Astrocyte (in vitro differentiated cells and primary cell): ENCODE measurements at regions not wholly inside any gene's neighbourhood (a gene's known extent, or its start where the extent isn't known, plus 50 kb on each side); places are given as distances from the start of the nearest gene placed in this dataset.

Source experiments
- DNase-seq: peaks from one replicate; pipeline ENCODE4 v3.0.0-alpha.2; 2010; ENCODE audit warnings: low read depth
- FAIRE-seq: peaks from 2 replicates; lab custom pipeline; 2011; peaks lifted over from hg19 to GRCh38; lab: Jason Lieb, UNC
- H2AFZ ChIP-seq: 2 replicates; pipeline ENCODE4 v1.6.0; 2012; ENCODE audit warnings: low read depth, low read length, inconsistent platforms
- H3K27ac ChIP-seq: 2 replicates; pipeline ENCODE4 v1.5.1; 2011; ENCODE audit warnings: low read depth, low read length, inconsistent platforms
- H3K27me3 ChIP-seq: 2 replicates; pipeline ENCODE4 v1.6.0; 2011; ENCODE audit warnings: low read length, inconsistent platforms; ENCODE audit not compliant: insufficient read depth
- H3K36me3 ChIP-seq: 2 replicates; pipeline ENCODE4 v1.5.1; 2011; ENCODE audit warnings: low read length, inconsistent platforms; ENCODE audit not compliant: insufficient read depth
- H3K4me1 ChIP-seq: 2 replicates; pipeline ENCODE4 v1.5.1; 2011; ENCODE audit warnings: low read length, inconsistent platforms; ENCODE audit not compliant: insufficient read depth
- H3K4me2 ChIP-seq: 2 replicates; pipeline ENCODE4 v1.6.0; 2012; ENCODE audit warnings: low read length, inconsistent platforms
- H3K4me3 ChIP-seq: 2 replicates; pipeline ENCODE4 v1.5.1; 2011; ENCODE audit warnings: low read depth, mild to moderate bottlenecking, low read length, inconsistent platforms; ENCODE audit not compliant: insufficient read depth
- H3K79me2 ChIP-seq: 2 replicates; pipeline ENCODE4 v1.6.0; 2012; ENCODE audit warnings: mild to moderate bottlenecking, low read length, inconsistent platforms; ENCODE audit not compliant: insufficient read depth
- H3K9ac ChIP-seq: 2 replicates; pipeline ENCODE4 v1.6.0; 2012; ENCODE audit warnings: mild to moderate bottlenecking, low read length, inconsistent platforms
- H3K9me3 ChIP-seq: 2 replicates; pipeline ENCODE4 v1.5.1; 2012; ENCODE audit warnings: low read depth, mild to moderate bottlenecking, low read length, inconsistent platforms; ENCODE audit not compliant: insufficient read depth
- H4K20me1 ChIP-seq: 2 replicates; pipeline ENCODE4 v1.6.0; 2012; ENCODE audit warnings: low read length, inconsistent platforms; ENCODE audit not compliant: insufficient read depth
- H3K27ac Mint-ChIP-seq: one replicate; pipeline ENCODE4 v1.8.0; 2021; ENCODE audit warnings: mild to moderate bottlenecking, mixed read lengths; ENCODE audit not compliant: unreplicated experiment
- H3K27me3 Mint-ChIP-seq: one replicate; pipeline ENCODE4 v1.8.0; 2021; ENCODE audit warnings: low read depth, mixed read lengths; ENCODE audit not compliant: unreplicated experiment
- H3K36me3 Mint-ChIP-seq: one replicate; pipeline ENCODE4 v1.8.0; 2021; ENCODE audit warnings: low read depth, mixed read lengths; ENCODE audit not compliant: unreplicated experiment
- H3K4me1 Mint-ChIP-seq: one replicate; pipeline ENCODE4 v1.8.0; 2021; ENCODE audit warnings: low read depth, mixed read lengths; ENCODE audit not compliant: unreplicated experiment
- H3K4me3 Mint-ChIP-seq: one replicate; pipeline ENCODE4 v1.8.0; 2021; ENCODE audit warnings: mild to moderate bottlenecking, moderate library complexity, mixed read lengths; ENCODE audit not compliant: unreplicated experiment
- H3K9me3 Mint-ChIP-seq: one replicate; pipeline ENCODE4 v1.8.0; 2021; ENCODE audit warnings: mild to moderate bottlenecking, mixed read lengths; ENCODE audit not compliant: unreplicated experiment
- CTCF ChIP-seq: IDR thresholded peaks from 2 replicates; pipeline ENCODE4 v1.5.1; 2011; ENCODE audit warnings: low read depth, mild to moderate bottlenecking, inconsistent platforms, low read length, moderate library complexity; ENCODE audit not compliant: insufficient read depth
- EZH2 ChIP-seq: IDR thresholded peaks from 2 replicates; pipeline ENCODE4 v1.6.1; 2012; ENCODE audit warnings: mild to moderate bottlenecking, low read length, inconsistent platforms; ENCODE audit not compliant: insufficient read depth

GRCh38 chr14:44448951-44449358 is 58.1 kb downstream of the FSCB start:
- FAIRE-seq, result no peak
- no peaks in the 10 kb centered on the region for H3K36me3 ChIP-seq
- Mint-ChIP-seq H3K27me3 (no peaks in the 10 kb centered on the region), H3K36me3 (no peaks in the 10 kb centered on the region), H3K4me1 (peaks cover 11% of the 10 kb centered on the region), H3K4me3 (no peak overlapping the region), H3K9me3 (no peaks in the 10 kb centered on the region), H3K27ac (no peak overlapping the region)
- no peak overlapping the region for H3K4me3 ChIP-seq
- H3K79me2 ChIP-seq, result no peaks in the 10 kb centered on the region
- H4K20me1 ChIP-seq, result no peaks in the 10 kb centered on the region
- peaks cover 3% of the 10 kb centered on the region for H3K9me3 ChIP-seq
- H3K9ac ChIP-seq, result no peak overlapping the region
- no peak overlapping the region for H3K4me2 ChIP-seq
- no peaks in the 10 kb centered on the region for H3K27me3 ChIP-seq
- no peak overlapping the region for H3K27ac ChIP-seq
- no peak for TF ChIP-seq EZH2
- TF ChIP-seq CTCF, result no peak
- no peaks in the 10 kb centered on the region for H3K4me1 ChIP-seq
- H2AFZ ChIP-seq, result no peak overlapping the region
- DNase-seq, result no peak

- Histone ChIP-seq H2AFZ (no peak overlapping the region), H4K20me1 (no peaks in the 10 kb centered on the region), H3K4me3 (no peak overlapping the region), H3K4me1 (no peaks in the 10 kb centered on the region), H3K27ac (no peak overlapping the region), H3K36me3 (no peaks in the 10 kb centered on the region), H3K79me2 (no peaks in the 10 kb centered on the region), H3K9me3 (peaks cover 3% of the 10 kb centered on the region), H3K27me3 (no peaks in the 10 kb centered on the region), H3K4me2 (no peak overlapping the region), H3K9ac (no peak overlapping the region)
- FAIRE-seq, result no peak
- H3K36me3 Mint-ChIP-seq, result no peaks in the 10 kb centered on the region
- H3K27me3 Mint-ChIP-seq, result no peaks in the 10 kb centered on the region
- no peak overlapping the region for H3K4me3 Mint-ChIP-seq
- TF ChIP-seq CTCF, result no peak
- TF ChIP-seq EZH2, result no peak
- H3K27ac Mint-ChIP-seq, result no peak overlapping the region
- H3K9me3 Mint-ChIP-seq, result no peaks in the 10 kb centered on the region
- no peak for DNase-seq
- H3K4me1 Mint-ChIP-seq, result peaks cover 11% of the 10 kb centered on the region
Observed at GRCh38 chr14:44446965-44447364, 60.1 kb downstream of the FSCB start.

GRCh38 chr14:44444454-44444853 is 62.6 kb downstream of the FSCB start:
- H3K4me3 Mint-ChIP-seq, result no peak overlapping the region
- no peak overlapping the region for H3K27ac Mint-ChIP-seq
- Histone ChIP-seq H3K9ac (no peak overlapping the region), H3K36me3 (no peaks in the 10 kb centered on the region), H3K4me2 (no peak overlapping the region), H3K4me3 (no peak overlapping the region), H2AFZ (no peak overlapping the region), H3K9me3 (peaks cover 3% of the 10 kb centered on the region), H3K79me2 (no peaks in the 10 kb centered on the region), H3K27me3 (no peaks in the 10 kb centered on the region), H3K27ac (no peak overlapping the region), H4K20me1 (no peaks in the 10 kb centered on the region), H3K4me1 (no peaks in the 10 kb centered on the region)
- no peaks in the 10 kb centered on the region for H3K36me3 Mint-ChIP-seq
- no peak for TF ChIP-seq EZH2
- no peak for TF ChIP-seq CTCF
- no peaks in the 10 kb centered on the region for H3K27me3 Mint-ChIP-seq
- DNase-seq (no peak), FAIRE-seq (no peak)
- peaks cover 21% of the 10 kb centered on the region for H3K4me1 Mint-ChIP-seq
- H3K9me3 Mint-ChIP-seq, result peaks cover 2% of the 10 kb centered on the region
